DMS153 (cell line): ENCODE measurements at regions not wholly inside any gene's neighbourhood (a gene's known extent, or its start where the extent isn't known, plus 50 kb on each side); places are given as distances from the start of the nearest gene placed in this dataset.
A peak's percentile ranks its signal among the peaks of the same experiment; 100 is the strongest.

Source experiments
- DNase-seq: peaks from one replicate; lab custom pipeline; 2025; lab: John Stamatoyannopoulos, UW

- DNase-seq: no peak
These were observed 828.8 kb downstream of the ROBO2 start for GRCh38 chr3:77868725-77869124.

- no peak for DNase-seq
These were observed 829.5 kb downstream of the ROBO2 start for GRCh38 chr3:77869423-77869822.

- no peak for DNase-seq
These were observed 831.5 kb downstream of the ROBO2 start for GRCh38 chr3:77871436-77871835.

- no peak for DNase-seq
These were observed 833.7 kb downstream of the ROBO2 start for GRCh38 chr3:77873598-77873997.

- DNase-seq: no peak
These were observed 845.5 kb downstream of the ROBO2 start for GRCh38 chr3:77885381-77885780.

- no peak for DNase-seq
These were observed 847.7 kb downstream of the ROBO2 start for GRCh38 chr3:77887611-77888010.

- DNase-seq: no peak
These were observed 849.7 kb downstream of the ROBO2 start for GRCh38 chr3:77889616-77890015.

GRCh38 chr3:77898621-77899020 is 858.7 kb downstream of the ROBO2 start:
- DNase-seq: no peak

GRCh38 chr3:77902675-77903074 is 862.8 kb downstream of the ROBO2 start:
- no peak for DNase-seq

- no peak for DNase-seq
These were observed 866.3 kb downstream of the ROBO2 start for GRCh38 chr3:77906102-77906709.

GRCh38 chr3:77913524-77914174 is 873.8 kb downstream of the ROBO2 start:
- no peak for DNase-seq

GRCh38 chr3:77915336-77915735 is 875.4 kb downstream of the ROBO2 start:
- no peak for DNase-seq

- no peak for DNase-seq
These were observed 877.3 kb downstream of the ROBO2 start for GRCh38 chr3:77917225-77917624.

- no peak for DNase-seq
These were observed 879.3 kb downstream of the ROBO2 start for GRCh38 chr3:77919244-77919643.

- peak; percentile 82 for DNase-seq
These were observed 891.5 kb downstream of the ROBO2 start for GRCh38 chr3:77931255-77932009.

- no peak for DNase-seq
These were observed 893.0 kb downstream of the ROBO2 start for GRCh38 chr3:77932926-77933325.

GRCh38 chr3:77933926-77934325 is 894.0 kb downstream of the ROBO2 start:
- no peak for DNase-seq

GRCh38 chr3:77935418-77935817 is 895.5 kb downstream of the ROBO2 start:
- DNase-seq: no peak

- DNase-seq: no peak
These were observed 899.8 kb downstream of the ROBO2 start for GRCh38 chr3:77939726-77940125.

- DNase-seq: no peak
These were observed 903.7 kb downstream of the ROBO2 start for GRCh38 chr3:77943598-77943997.

GRCh38 chr3:77945320-77945719 is 905.4 kb downstream of the ROBO2 start:
- DNase-seq: no peak

GRCh38 chr3:77947671-77948070 is 907.8 kb downstream of the ROBO2 start:
- no peak for DNase-seq

- no peak for DNase-seq
These were observed 927.7 kb downstream of the ROBO2 start for GRCh38 chr3:77967621-77968020.
